Rectal smooth muscle tissue (tissue), 1 donor: ENCODE measurements at regions not wholly inside any gene's neighbourhood (a gene's known extent, or its start where the extent isn't known, plus 50 kb on each side); places are given as distances from the start of the nearest gene placed in this dataset.

Source experiments
- H3K27ac ChIP-seq: one replicate; pipeline ENCODE4 v1.7.0; 2013; ENCODE audit warnings: low read depth, low read length, inconsistent platforms
- H3K27me3 ChIP-seq: one replicate; pipeline ENCODE4 v1.7.0; 2013; ENCODE audit warnings: low read length; ENCODE audit not compliant: control insufficient read depth, insufficient read depth
- H3K36me3 ChIP-seq: one replicate; pipeline ENCODE4 v1.7.0; 2013; ENCODE audit warnings: low read length; ENCODE audit not compliant: control insufficient read depth, insufficient read depth
- H3K4me1 ChIP-seq: one replicate; pipeline ENCODE4 v1.7.0; 2013; ENCODE audit warnings: low read length; ENCODE audit not compliant: control insufficient read depth, insufficient read depth
- H3K4me3 ChIP-seq: one replicate; pipeline ENCODE4 v1.7.0; 2013; ENCODE audit warnings: low read length
- H3K9ac ChIP-seq: one replicate; pipeline ENCODE4 v1.7.0; 2013; ENCODE audit warnings: low read length

DNA sequence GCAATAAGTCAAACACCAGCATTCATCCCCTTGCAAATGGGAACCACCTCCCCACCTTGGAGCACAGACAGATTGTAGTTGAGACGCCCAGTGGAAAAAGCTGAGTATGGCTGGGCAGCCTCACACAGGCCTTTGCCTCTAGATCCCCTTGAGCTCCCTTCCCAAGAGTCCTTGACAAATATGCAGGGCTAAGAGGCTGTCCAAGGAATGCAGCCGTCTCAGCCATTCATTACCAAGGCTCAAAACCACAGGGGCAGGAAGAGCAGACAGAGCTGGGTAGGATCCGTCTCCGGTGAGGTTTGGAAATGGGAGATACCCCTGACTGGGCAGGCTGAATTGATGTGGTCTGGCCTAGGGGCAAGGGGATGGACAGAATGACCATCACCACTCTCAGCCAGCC, 557.1 kb downstream of the TNS1 start:
- no peaks in the 10 kb centered on the region for H3K4me1 ChIP-seq
- H3K27ac ChIP-seq, result no peak overlapping the region
- H3K9ac ChIP-seq, result no peak overlapping the region
- no peak overlapping the region for H3K4me3 ChIP-seq
- no peaks in the 10 kb centered on the region for H3K27me3 ChIP-seq
- no peaks in the 10 kb centered on the region for H3K36me3 ChIP-seq

DNA sequence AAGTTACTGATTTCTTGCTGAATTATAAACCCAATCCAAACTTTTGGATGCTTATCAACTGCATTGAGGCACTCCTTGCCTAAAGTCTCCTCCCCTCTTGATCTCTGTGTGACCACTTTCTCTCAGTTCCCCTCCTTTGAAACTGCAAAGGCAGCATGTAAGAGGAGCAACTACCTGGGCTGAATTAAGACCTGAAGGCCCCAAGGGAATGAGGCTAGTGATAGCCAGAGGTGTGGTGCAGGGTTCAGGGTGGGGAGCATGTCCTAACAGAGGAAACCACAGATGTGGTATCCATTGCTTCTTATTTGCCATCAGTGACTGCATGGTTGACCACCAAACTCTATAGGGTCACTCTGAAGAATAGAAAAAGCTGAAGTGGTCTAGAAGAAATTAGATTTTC, 557.9 kb downstream of the TNS1 start:
- no peaks in the 10 kb centered on the region for H3K27me3 ChIP-seq
- no peak overlapping the region for H3K4me3 ChIP-seq
- no peak overlapping the region for H3K27ac ChIP-seq
- H3K4me1 ChIP-seq, result peaks cover under 1% of the 10 kb centered on the region
- H3K9ac ChIP-seq, result no peak overlapping the region
- H3K36me3 ChIP-seq, result no peaks in the 10 kb centered on the region

DNA sequence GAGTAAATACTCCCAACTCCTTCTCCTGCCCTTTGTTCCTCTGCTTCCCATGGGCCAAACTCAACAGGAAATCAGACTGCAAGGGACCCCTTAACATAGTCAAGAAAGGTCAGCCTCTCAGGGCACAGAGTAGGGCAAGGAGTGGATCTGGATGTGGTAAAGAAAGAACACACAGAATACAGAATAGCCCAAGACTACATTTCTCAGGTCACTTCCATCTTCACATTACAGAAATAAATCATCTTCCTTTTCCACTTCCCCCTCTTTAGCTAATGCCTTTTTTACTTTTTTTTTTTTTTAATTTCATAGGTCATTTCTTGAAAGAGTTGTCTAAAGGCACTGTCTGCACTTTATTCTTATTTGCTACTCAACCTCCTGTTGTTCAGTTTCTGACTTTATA, 558.3 kb downstream of the TNS1 start:
- Histone ChIP-seq H3K27ac (no peak overlapping the region), H3K4me3 (no peak overlapping the region), H3K4me1 (peaks cover 3% of the 10 kb centered on the region), H3K36me3 (no peaks in the 10 kb centered on the region), H3K27me3 (no peaks in the 10 kb centered on the region), H3K9ac (no peak overlapping the region)

DNA sequence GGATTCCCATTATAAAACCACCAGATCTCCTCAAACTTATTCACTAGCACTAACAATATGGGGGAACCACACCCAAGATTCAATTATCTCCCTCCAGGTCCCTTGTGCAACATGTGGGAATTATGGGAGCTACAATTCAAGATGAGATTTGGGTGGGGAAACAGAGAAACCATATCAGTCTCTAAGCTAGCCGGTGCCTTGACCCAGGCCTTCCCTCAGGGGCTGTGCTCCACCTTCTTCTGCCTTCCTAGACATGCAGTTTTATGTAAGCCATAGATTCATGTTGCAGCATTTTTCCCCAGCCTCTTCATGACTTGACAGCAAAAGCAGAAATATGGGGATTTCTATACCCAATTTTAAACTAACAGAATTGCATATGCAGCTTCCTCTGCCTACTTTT, 559.2 kb downstream of the TNS1 start:
- no peaks in the 10 kb centered on the region for H3K36me3 ChIP-seq
- no peak overlapping the region for H3K9ac ChIP-seq
- no peak overlapping the region for H3K27ac ChIP-seq
- no peak overlapping the region for H3K4me3 ChIP-seq
- peaks cover 3% of the 10 kb centered on the region for H3K4me1 ChIP-seq
- H3K27me3 ChIP-seq, result no peaks in the 10 kb centered on the region

DNA sequence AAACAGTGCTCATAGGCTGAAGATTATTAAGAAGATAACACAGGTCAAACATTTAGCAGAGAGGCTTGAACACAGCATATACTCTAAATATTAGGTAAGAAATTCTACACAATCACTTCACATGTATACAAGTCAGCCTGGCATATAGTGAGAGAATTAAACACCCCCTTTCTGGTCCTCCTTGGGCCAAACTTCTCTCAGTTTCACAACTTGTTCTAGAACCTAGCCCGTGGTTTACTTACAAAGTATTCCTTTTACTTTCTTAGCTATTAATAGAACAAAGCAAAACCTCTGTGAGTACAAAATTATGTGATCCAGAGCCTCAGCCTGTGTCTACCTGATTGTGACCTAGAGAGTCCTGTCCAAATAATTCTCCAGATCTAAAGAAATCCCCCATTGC, 562.8 kb downstream of the TNS1 start:
- no peak overlapping the region for H3K9ac ChIP-seq
- H3K36me3 ChIP-seq, result no peaks in the 10 kb centered on the region
- peak overlapping the region; percentile 74 for H3K27ac ChIP-seq
- H3K4me1 ChIP-seq, result peaks cover 25% of the 10 kb centered on the region
- H3K4me3 ChIP-seq, result no peak overlapping the region
- H3K27me3 ChIP-seq, result no peaks in the 10 kb centered on the region

DNA sequence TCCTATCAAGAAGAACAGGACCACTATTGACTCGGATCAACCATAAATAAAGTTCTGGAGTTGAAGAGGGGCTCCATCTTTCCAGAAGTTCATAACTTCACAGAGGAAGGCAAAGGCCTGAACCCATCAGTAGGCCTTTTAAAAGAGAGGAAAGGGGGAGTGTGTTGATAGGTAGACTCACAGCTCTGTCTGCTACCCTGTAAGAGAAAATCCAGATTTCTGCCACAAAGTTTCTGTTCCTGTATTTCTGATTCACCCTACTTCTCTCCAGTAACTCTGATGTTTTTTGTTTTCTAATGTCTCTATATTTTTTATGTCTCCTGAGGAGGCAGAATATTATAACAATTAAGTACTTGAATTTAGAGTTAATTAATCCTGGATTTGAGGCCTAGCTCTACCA, 564.0 kb downstream of the TNS1 start:
- Histone ChIP-seq H3K36me3 (no peaks in the 10 kb centered on the region), H3K27ac (no peak overlapping the region), H3K9ac (no peak overlapping the region), H3K4me3 (no peak overlapping the region), H3K27me3 (no peaks in the 10 kb centered on the region), H3K4me1 (peaks cover 32% of the 10 kb centered on the region)

DNA sequence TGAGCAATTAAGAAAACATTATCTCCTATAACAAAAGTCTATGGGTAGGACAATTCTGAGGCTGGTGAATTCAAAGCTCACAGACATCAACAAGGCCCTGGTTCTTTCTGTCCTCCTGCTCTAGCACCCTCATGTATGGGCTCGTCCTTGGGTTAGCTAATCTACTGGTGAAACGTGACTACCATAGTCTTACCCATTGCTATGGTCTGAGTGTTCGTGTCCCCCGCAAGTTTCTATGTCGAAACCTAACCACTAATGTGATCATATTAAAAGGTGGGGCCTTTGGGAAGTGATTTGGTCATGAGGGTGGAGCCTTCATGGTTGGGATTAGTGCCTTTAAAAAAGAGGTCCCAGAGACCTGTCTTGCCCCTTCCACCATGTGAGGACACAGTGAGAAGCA, 564.7 kb downstream of the TNS1 start:
- Histone ChIP-seq H3K4me1 (peaks cover 38% of the 10 kb centered on the region), H3K27me3 (no peaks in the 10 kb centered on the region), H3K27ac (peak overlapping the region; percentile 60), H3K9ac (no peak overlapping the region), H3K36me3 (no peaks in the 10 kb centered on the region), H3K4me3 (no peak overlapping the region)

DNA sequence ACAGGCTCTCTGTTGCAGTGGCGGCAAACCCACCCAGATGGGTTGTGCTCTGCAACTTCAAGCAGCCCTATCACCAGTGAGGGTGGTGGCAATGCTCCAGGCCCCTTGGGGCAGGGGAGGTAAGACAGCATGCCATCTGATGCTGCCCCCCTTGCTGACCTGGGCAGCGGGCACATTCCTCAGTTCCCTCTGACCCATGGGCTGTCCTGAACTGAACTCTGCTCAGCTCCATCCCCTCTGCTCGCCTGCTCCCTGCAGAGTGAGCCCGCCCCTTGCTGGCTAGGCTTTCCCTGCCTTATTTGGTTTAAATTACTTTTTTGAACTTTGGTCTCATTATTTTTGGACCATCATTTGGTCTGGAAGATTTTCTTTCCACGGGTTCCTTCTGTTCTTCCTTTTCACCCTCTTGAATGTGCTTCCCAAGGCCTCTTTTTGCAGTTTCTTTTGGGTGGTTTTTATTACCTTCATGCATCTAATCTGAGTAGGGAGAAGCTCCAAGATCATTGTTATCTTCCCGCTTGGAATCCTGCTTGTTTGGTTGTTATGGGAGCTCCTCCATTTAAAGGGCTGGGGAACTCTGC, 565.4 kb downstream of the TNS1 start:
- no peaks in the 10 kb centered on the region for H3K36me3 ChIP-seq
- H3K27me3 ChIP-seq, result no peaks in the 10 kb centered on the region
- H3K4me3 ChIP-seq, result no peak overlapping the region
- H3K9ac ChIP-seq, result no peak overlapping the region
- H3K27ac ChIP-seq, result peak overlapping the region; percentile 60
- peaks cover 41% of the 10 kb centered on the region for H3K4me1 ChIP-seq

DNA sequence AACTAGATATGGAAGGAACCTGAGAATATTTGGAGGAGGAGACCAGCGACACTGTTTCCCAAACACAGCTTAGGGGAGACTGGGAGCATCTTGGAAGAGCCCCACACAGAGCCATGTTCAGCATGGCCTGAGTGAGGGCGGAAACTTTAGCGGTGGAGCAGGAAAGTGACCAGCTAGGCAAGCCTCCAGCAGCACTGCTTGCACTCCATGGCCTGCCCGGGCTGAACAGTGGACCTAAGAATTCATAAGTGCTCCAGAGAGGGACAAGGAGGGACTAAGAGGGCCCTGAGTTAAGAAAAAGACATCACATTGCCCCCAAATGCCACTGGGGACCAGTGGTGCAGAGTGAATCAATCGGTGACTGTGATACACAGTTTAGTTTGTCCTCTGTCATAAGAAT, 566.4 kb downstream of the TNS1 start:
- Histone ChIP-seq H3K27ac (peak overlapping the region; percentile 60), H3K9ac (no peak overlapping the region)

DNA sequence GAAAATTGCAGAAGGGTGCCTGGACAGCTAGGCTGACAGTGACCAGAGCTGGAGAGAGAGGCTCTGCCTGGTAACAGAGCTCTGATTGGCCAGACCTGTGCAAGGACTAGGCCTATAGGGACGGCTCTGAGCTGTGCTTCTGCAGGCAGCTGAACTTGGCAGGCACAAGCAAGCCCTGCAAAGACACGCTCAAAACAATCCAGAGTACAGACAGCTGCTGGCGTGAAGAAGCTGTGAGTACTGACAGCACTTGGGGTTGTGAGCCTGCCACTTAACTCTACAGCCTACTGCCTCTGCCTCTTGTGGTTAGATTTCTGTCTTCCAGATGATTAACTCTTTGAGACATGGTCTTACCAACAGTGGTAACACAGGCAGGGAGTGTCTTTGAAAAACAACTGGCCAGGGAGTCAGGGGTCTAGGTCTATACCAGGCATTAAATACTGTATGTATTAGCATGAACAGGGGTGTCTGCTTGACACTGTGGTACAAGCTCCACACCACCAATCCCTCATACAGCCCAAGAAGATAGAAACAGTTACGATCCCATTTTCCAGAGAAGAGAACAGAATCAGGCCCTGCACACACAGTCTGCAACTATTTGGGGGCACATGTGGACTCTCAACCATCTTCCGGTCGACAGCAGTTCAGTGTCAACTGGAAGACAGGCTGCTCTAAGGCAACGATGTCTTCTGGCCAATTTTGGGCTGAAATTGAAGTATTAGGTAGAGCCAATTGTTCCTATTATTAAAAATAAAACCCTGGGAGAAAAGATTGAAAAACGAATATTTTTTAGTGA, 568.4 kb downstream of the TNS1 start:
- H3K9ac ChIP-seq, result no peak overlapping the region
- peak overlapping the region; percentile 42 for H3K4me3 ChIP-seq
- H3K27ac ChIP-seq, result peak overlapping the region; percentile 84
- peaks cover 48% of the 10 kb centered on the region for H3K4me1 ChIP-seq
- no peaks in the 10 kb centered on the region for H3K36me3 ChIP-seq
- no peaks in the 10 kb centered on the region for H3K27me3 ChIP-seq

More for the DNA sequence above, 566.4 kb downstream of the TNS1 start:
- Histone ChIP-seq H3K4me3 (no peak overlapping the region), H3K4me1 (peaks cover 41% of the 10 kb centered on the region), H3K36me3 (no peaks in the 10 kb centered on the region), H3K27me3 (no peaks in the 10 kb centered on the region)

DNA sequence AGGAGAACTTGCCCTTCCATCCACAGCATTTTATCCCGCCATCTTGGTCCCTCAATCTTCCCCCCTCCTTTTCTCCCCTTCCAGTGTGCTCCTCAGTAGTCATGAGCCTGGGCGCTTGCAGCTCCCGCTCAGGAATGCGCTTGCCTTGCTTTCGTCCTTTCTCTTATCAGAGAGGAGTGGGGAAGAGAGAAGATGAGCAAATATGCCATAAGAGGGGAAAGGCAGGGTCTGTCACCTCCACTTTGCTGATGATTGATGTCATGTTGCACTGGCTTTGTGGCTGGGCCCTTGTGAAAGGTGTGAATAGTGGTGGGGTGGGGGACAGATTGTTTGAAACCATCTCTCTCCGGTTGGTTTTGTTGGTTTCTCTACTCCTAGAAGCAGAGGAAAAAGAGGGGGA, 569.3 kb downstream of the TNS1 start:
- Histone ChIP-seq H3K4me3 (peak overlapping the region; percentile 42), H3K27ac (peak overlapping the region; percentile 84), H3K9ac (no peak overlapping the region)

DNA sequence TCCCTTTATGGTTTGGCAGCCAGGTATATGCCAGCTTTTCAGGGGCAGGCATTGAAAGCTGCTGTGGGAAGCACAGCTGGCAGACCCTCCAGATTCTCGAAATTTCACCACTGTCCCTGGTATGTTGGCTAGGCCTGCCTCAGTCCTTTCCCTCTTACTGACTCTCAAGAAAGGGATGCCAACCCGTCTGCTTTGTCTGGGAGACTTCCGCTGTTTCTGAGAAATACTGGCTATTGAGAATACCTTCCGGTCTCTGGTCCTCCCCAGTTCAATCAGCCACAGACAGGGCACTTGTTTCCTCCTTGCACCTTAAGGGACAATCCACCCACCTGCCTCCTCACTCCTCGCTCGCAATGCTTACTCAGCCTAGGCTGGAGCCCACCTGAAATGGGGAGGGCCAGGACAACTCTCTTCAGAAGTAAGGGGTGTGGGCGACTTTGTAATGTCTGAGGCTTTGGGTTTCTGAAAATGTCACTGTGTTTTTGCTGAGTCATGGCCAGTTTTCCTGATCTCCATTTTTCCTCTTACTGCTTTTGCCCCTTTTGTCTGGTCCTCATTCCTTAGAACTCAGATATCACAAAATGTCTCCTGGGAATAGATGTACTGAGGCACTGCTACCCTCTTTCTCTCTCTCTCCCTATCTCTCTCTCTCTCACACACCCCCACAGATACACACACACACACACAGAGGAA, 571.1 kb downstream of the TNS1 start:
- no peaks in the 10 kb centered on the region for H3K27me3 ChIP-seq
- no peak overlapping the region for H3K4me3 ChIP-seq
- no peak overlapping the region for H3K27ac ChIP-seq
- no peak overlapping the region for H3K9ac ChIP-seq
- H3K4me1 ChIP-seq, result peaks cover 41% of the 10 kb centered on the region
- no peaks in the 10 kb centered on the region for H3K36me3 ChIP-seq

More for the DNA sequence above, 569.3 kb downstream of the TNS1 start:
- H3K4me1 ChIP-seq, result peaks cover 51% of the 10 kb centered on the region
- H3K27me3 ChIP-seq, result no peaks in the 10 kb centered on the region
- H3K36me3 ChIP-seq, result no peaks in the 10 kb centered on the region
